Tibial nerve (tissue), 3 donors: ENCODE measurements at regions not wholly inside any gene's neighbourhood (a gene's known extent, or its start where the extent isn't known, plus 50 kb on each side); places are given as distances from the start of the nearest gene placed in this dataset.

ENCODE experiments used
- POLR2A ChIP-seq, 2 donors: fragments of 450-650 bp; IDR thresholded peaks; one replicate each; pipeline ENCODE4 v1.6.1; 2017; ENCODE audit warnings: antibody characterized with exemption in 2 of 2, mild to moderate bottlenecking in 2 of 2, moderate library complexity in 2 of 2
- TF ChIP-seq, protein P1 (sequence below), 5 experiments: fragments of 200-600 bp in 3 of 5; fragments of 450-650 bp in 2 of 5; sonication (generic) in 3 of 5; IDR thresholded peaks; one replicate each; pipeline ENCODE4 v1.5.1; 2016 to 2019; ENCODE audit warnings: antibody characterized with exemption in 5 of 5, mild to moderate bottlenecking in 3 of 5, moderate library complexity in 2 of 5

DNA sequence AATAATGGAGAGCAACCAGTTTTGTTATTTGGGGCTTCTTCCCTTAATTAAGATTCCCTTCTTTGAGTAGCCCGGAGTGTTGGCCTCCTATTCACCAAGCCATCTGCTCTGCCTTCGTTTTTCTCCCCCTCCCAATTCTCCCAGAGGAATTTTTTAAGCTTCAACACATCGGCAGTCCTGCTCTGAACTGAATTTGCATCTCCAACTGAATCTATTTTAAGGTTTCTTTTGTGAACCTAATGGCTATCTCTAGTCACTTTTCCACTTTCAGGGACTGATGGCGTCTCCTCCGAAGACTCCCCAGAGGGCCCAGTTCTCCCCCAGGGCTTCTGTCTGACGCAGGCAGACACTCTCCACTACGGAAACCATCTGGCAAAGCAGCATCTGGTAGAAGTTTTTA is 280.2 kb downstream of the ADGRA3 start:
- TF ChIP-seq, protein P1, sequence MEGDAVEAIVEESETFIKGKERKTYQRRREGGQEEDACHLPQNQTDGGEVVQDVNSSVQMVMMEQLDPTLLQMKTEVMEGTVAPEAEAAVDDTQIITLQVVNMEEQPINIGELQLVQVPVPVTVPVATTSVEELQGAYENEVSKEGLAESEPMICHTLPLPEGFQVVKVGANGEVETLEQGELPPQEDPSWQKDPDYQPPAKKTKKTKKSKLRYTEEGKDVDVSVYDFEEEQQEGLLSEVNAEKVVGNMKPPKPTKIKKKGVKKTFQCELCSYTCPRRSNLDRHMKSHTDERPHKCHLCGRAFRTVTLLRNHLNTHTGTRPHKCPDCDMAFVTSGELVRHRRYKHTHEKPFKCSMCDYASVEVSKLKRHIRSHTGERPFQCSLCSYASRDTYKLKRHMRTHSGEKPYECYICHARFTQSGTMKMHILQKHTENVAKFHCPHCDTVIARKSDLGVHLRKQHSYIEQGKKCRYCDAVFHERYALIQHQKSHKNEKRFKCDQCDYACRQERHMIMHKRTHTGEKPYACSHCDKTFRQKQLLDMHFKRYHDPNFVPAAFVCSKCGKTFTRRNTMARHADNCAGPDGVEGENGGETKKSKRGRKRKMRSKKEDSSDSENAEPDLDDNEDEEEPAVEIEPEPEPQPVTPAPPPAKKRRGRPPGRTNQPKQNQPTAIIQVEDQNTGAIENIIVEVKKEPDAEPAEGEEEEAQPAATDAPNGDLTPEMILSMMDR (IDR thresholded peaks at IDR 0.05) = no peak
- no peak for TF ChIP-seq POLR2A (IDR thresholded peaks at IDR 0.05)
